Endothelial cell (in vitro differentiated cells): ENCODE measurements at regions not wholly inside any gene's neighbourhood (a gene's known extent, or its start where the extent isn't known, plus 50 kb on each side); places are given as distances from the start of the nearest gene placed in this dataset.

Experiments used
- DNase-seq: peaks from one replicate; pipeline ENCODE4 v3.0.0; 2021; ENCODE audit warnings: low spot score
- H3K27ac Mint-ChIP-seq: one replicate; pipeline ENCODE4 v1.8.0; 2021; ENCODE audit warnings: mixed read lengths, inconsistent platforms; ENCODE audit not compliant: unreplicated experiment
- H3K27me3 Mint-ChIP-seq: one replicate; pipeline ENCODE4 v1.8.0; 2021; ENCODE audit warnings: mild to moderate bottlenecking, moderate library complexity, mixed read lengths, inconsistent platforms; ENCODE audit not compliant: unreplicated experiment
- H3K36me3 Mint-ChIP-seq: one replicate; pipeline ENCODE4 v1.8.0; 2021; ENCODE audit warnings: mild to moderate bottlenecking, low read depth, mixed read lengths, inconsistent platforms; ENCODE audit not compliant: unreplicated experiment
- H3K4me1 Mint-ChIP-seq: one replicate; pipeline ENCODE4 v1.8.0; 2021; ENCODE audit warnings: mild to moderate bottlenecking, mixed read lengths, inconsistent platforms; ENCODE audit not compliant: unreplicated experiment
- H3K4me3 Mint-ChIP-seq: one replicate; pipeline ENCODE4 v1.8.0; 2021; ENCODE audit warnings: mild to moderate bottlenecking, mixed read lengths, inconsistent platforms; ENCODE audit not compliant: unreplicated experiment
- H3K9me3 Mint-ChIP-seq: one replicate; pipeline ENCODE4 v1.8.0; 2021; ENCODE audit warnings: mixed read lengths, inconsistent platforms; ENCODE audit not compliant: unreplicated experiment
- CTCF ChIP-seq: fragments of 200-600 bp; sonication (generic); IDR thresholded peaks from one replicate; pipeline ENCODE4 v1.5.0; 2021; ENCODE audit warnings: antibody characterized with exemption; ENCODE audit not compliant: unreplicated experiment

GRCh38 chr13:74978591-74978990, 503.4 kb downstream of the TBC1D4 start:
- Mint-ChIP-seq H3K4me3 (no peak overlapping the region), H3K27me3 (no peaks in the 10 kb centered on the region), H3K36me3 (no peaks in the 10 kb centered on the region), H3K27ac (no peak overlapping the region), H3K9me3 (no peaks in the 10 kb centered on the region), H3K4me1 (peaks cover 6% of the 10 kb centered on the region)
- no peak for DNase-seq
- TF ChIP-seq CTCF: no peak

GRCh38 chr13:74977498-74977897, 504.5 kb downstream of the TBC1D4 start:
- no peaks in the 10 kb centered on the region for H3K36me3 Mint-ChIP-seq

GRCh38 chr13:74975111-74975510, 506.9 kb downstream of the TBC1D4 start:
- Mint-ChIP-seq H3K4me3 (no peak overlapping the region), H3K9me3 (no peaks in the 10 kb centered on the region), H3K27ac (no peak overlapping the region), H3K4me1 (peaks cover 6% of the 10 kb centered on the region), H3K27me3 (no peaks in the 10 kb centered on the region), H3K36me3 (no peaks in the 10 kb centered on the region)
- no peak for DNase-seq
- TF ChIP-seq CTCF: no peak

More at GRCh38 chr13:74977498-74977897, 504.5 kb downstream of the TBC1D4 start:
- Mint-ChIP-seq H3K4me1 (peaks cover 6% of the 10 kb centered on the region), H3K4me3 (no peak overlapping the region), H3K27me3 (no peaks in the 10 kb centered on the region), H3K9me3 (no peaks in the 10 kb centered on the region), H3K27ac (no peak overlapping the region)
- no peak for DNase-seq
- TF ChIP-seq CTCF: no peak

GRCh38 chr13:74973935-74974879, 507.8 kb downstream of the TBC1D4 start:
- H3K4me3 Mint-ChIP-seq: no peak overlapping the region
- no peak for DNase-seq
- no peak for TF ChIP-seq CTCF
- H3K4me1 Mint-ChIP-seq: peaks cover 6% of the 10 kb centered on the region
- no peaks in the 10 kb centered on the region for H3K9me3 Mint-ChIP-seq
- no peaks in the 10 kb centered on the region for H3K27me3 Mint-ChIP-seq
- H3K27ac Mint-ChIP-seq: no peak overlapping the region
- H3K36me3 Mint-ChIP-seq: no peaks in the 10 kb centered on the region

DNA sequence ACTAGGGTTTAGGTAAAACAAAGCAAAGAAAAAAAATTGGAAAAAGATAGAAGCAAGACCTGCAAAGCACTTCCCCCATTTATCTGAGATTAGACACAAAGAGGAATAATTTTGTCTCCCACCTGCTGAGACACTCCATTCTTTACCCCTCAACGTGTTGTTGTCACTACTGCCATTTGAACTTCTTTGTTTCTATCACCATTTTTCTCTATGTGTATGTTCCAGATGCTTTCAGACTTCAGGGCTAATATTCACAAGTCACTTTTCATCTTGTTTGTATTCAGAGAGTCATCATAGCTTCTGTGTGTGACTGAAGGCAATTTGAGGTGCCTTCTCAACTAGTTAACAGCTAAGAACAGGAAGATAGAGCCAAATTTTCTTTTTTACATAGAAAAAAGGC, 512.5 kb downstream of the TBC1D4 start:
- Mint-ChIP-seq H3K9me3 (no peaks in the 10 kb centered on the region), H3K27me3 (no peaks in the 10 kb centered on the region), H3K36me3 (no peaks in the 10 kb centered on the region), H3K4me3 (no peak overlapping the region), H3K27ac (no peak overlapping the region), H3K4me1 (peaks cover 26% of the 10 kb centered on the region)
- TF ChIP-seq CTCF: no peak
- no peak for DNase-seq
